Tibial nerve (tissue), 4 donors: ENCODE measurements at regions not wholly inside any gene's neighbourhood (a gene's known extent, or its start where the extent isn't known, plus 50 kb on each side); places are given as distances from the start of the nearest gene placed in this dataset.

Source experiments
- DNase-seq, 2 donors: peaks; one replicate each; pipeline ENCODE4 v3.0.0-alpha.2; 2019; ENCODE audit warnings: low spot score in 2 of 2
- H3K27ac ChIP-seq, 4 donors: fragments of 200-600 bp; sonication (generic) in 3 of 4; one replicate each; pipeline ENCODE4 v1.5.1; 2017 to 2019; ENCODE audit warnings: mild to moderate bottlenecking in 1 of 4
- H3K27me3 ChIP-seq, 2 donors: fragments of 200-600 bp; sonication (generic) in 1 of 2; one replicate each; pipeline versions ENCODE4 v1.5.1 to v1.6.0; 2017 to 2019
- H3K36me3 ChIP-seq, 3 donors: fragments of 200-600 bp; sonication (generic); one replicate each; pipeline ENCODE4 v1.5.1; 2018 to 2019
- H3K4me1 ChIP-seq, 4 donors: fragments of 200-600 bp; sonication (generic) in 3 of 4; one replicate each; pipeline ENCODE4 v1.5.1; 2017 to 2019
- H3K4me3 ChIP-seq, 4 donors: fragments of 200-600 bp; sonication (generic) in 3 of 4; one replicate each; pipeline ENCODE4 v1.5.1; 2017 to 2019; ENCODE audit warnings: mild to moderate bottlenecking in 1 of 4, moderate library complexity in 1 of 4
- H3K9me3 ChIP-seq, 4 donors: fragments of 200-600 bp; sonication (generic) in 3 of 4; one replicate each; pipeline ENCODE4 v1.5.1; 2017 to 2019
- EP300 ChIP-seq, 2 donors: sonication (generic); formaldehyde crosslinking; IDR thresholded peaks; one replicate each; pipeline ENCODE4 v1.6.1; 2017; ENCODE audit warnings: antibody characterized with exemption in 2 of 2, mild to moderate bottlenecking in 1 of 2
- POLR2A ChIP-seq, 2 donors: fragments of 450-650 bp; IDR thresholded peaks; one replicate each; pipeline ENCODE4 v1.6.1; 2017; ENCODE audit warnings: antibody characterized with exemption in 2 of 2, mild to moderate bottlenecking in 2 of 2, moderate library complexity in 2 of 2
- WGBS, 2 donors: methylation state at CpG; one replicate each; pipeline ENCODE4 v1.1.5; 2018; 5-methylcytosine and 5-hydroxymethylcytosine counted together
- TF ChIP-seq, protein P1 (sequence below), 5 experiments: fragments of 200-600 bp in 3 of 5; fragments of 450-650 bp in 2 of 5; sonication (generic) in 3 of 5; IDR thresholded peaks; one replicate each; pipeline ENCODE4 v1.5.1; 2016 to 2019; ENCODE audit warnings: antibody characterized with exemption in 5 of 5, mild to moderate bottlenecking in 3 of 5, moderate library complexity in 2 of 5

DNA sequence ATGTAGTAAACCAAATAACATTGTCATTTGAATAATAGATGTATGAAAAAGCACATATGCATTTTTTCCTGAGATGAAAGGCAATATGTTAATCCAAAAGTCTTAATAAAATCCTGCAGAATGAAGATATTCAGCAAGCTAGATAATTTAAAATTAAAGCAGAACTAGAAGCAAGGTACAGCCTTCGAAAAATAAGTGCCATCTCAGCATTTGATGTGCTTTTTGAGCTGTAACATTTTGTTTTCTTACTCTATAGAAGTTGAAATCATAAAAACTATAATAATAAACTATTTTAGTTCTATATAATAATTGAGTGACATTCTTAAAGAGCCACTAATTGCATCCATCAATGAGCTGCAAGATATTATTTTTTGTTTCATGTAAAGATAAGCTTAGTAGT, 410.4 kb upstream of the TRAM1L1 start:
- H3K9me3 ChIP-seq = no peaks in the 10 kb centered on the region
- H3K36me3 ChIP-seq = no peaks in the 10 kb centered on the region
- no peak overlapping the region for H3K27ac ChIP-seq
- DNase-seq = no peak
- TF ChIP-seq EP300 (IDR thresholded peaks at IDR 0.05) (no peak), POLR2A (IDR thresholded peaks at IDR 0.05) (no peak)
- TF ChIP-seq, protein P1, sequence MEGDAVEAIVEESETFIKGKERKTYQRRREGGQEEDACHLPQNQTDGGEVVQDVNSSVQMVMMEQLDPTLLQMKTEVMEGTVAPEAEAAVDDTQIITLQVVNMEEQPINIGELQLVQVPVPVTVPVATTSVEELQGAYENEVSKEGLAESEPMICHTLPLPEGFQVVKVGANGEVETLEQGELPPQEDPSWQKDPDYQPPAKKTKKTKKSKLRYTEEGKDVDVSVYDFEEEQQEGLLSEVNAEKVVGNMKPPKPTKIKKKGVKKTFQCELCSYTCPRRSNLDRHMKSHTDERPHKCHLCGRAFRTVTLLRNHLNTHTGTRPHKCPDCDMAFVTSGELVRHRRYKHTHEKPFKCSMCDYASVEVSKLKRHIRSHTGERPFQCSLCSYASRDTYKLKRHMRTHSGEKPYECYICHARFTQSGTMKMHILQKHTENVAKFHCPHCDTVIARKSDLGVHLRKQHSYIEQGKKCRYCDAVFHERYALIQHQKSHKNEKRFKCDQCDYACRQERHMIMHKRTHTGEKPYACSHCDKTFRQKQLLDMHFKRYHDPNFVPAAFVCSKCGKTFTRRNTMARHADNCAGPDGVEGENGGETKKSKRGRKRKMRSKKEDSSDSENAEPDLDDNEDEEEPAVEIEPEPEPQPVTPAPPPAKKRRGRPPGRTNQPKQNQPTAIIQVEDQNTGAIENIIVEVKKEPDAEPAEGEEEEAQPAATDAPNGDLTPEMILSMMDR (IDR thresholded peaks at IDR 0.05) = no peak
- no peak overlapping the region for H3K4me3 ChIP-seq
- no peaks in the 10 kb centered on the region for H3K4me1 ChIP-seq
- WGBS, 2 donors = 88% methylated on average over 1 of the region's 1 CpG
- no peaks in the 10 kb centered on the region for H3K27me3 ChIP-seq

DNA sequence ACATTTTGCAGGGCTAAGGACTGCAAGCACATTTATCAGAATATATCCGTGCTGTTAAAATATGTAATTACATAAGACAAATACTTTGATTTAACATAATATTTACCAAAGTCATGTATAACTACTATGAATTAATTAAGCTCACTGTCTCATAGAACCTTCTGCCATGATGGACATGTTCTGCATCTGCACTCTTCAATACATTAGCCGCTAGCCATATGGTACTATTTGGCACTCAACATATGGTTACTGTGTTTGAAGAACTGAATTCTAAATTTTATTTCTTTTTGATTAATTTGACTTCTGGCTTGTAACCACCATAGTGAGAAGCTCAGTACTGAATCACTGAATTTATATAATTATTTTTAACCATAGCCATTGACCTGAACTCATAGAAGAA, 427.0 kb upstream of the TRAM1L1 start:
- TF ChIP-seq EP300 (IDR thresholded peaks at IDR 0.05) = no peak
- Histone ChIP-seq H3K4me3 (no peak overlapping the region), H3K9me3 (no peaks in the 10 kb centered on the region), H3K36me3 (no peaks in the 10 kb centered on the region), H3K27ac (no peak overlapping the region), H3K4me1 (no peaks in the 10 kb centered on the region), H3K27me3 (no peaks in the 10 kb centered on the region)
- no peak for DNase-seq
- WGBS, 2 donors = 94 to 97% methylated on average over 2 of the region's 2 CpGs

DNA sequence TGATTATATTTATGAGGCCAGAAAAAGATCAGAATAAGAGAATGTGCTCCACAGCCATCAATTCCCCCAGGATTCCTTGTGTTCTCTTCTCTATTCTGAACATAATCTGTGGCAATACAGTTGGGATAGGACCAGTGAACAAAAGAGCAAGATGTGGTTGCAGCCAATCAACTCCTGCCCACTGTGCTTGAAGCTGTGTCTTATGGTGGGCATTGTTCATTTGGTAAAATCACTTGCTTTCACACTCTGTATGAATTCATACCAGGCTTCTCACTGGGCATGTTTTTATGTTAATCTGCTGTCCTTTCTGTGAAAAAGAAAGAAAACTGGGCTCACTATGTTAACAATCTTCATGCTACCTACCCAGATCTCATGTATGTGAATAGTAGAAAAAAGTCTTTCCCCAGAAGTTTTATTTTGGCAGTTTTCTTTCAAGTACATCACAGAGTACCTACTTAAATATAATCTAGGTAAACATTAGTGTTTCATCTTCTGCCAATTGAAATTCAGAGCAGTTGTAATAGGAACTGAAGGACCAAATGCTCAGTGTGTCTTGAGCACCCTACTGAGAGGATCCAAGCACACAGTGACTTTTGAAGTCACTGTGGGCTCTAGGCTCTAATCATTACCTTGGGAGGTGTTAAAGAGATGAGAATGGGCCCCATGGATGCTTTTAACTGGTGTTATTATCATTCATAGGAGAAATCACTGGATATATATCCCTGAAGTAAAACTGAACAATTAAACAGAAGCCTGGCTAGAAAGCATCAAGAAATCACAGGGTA, 429.2 kb upstream of the TRAM1L1 start:
- Histone ChIP-seq H3K4me1 (no peaks in the 10 kb centered on the region), H3K9me3 (peaks cover 0 to 7% (median 0%) of the 10 kb centered on the region in 4 donors), H3K36me3 (no peaks in the 10 kb centered on the region), H3K27me3 (no peaks in the 10 kb centered on the region), H3K27ac (no peak overlapping the region), H3K4me3 (no peak overlapping the region)
- TF ChIP-seq EP300 (IDR thresholded peaks at IDR 0.05) (no peak), POLR2A (IDR thresholded peaks at IDR 0.05) (no peak)
- TF ChIP-seq, protein P1 (IDR thresholded peaks at IDR 0.05) = no peak
- no peak for DNase-seq

DNA sequence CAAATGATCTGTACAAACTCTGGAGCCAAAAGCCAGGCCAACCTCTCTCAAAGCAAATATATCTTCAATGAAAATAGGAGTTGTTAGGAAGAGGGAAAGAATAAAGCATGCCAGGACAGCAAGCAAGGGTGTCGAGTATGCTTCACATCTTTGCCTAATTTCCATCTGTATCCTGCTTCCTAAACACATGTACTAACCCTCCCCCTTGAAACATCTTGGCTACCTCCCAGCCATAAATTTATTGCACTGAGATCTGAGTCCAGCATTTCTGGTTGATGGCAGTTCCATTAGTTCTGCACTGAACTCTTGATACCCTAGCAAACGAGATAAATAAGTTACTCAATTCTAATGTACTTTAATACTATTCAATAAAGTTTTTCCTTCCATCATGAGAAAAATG, 430.5 kb upstream of the TRAM1L1 start:
- no peak overlapping the region for H3K4me3 ChIP-seq
- DNase-seq = no peak
- 57 to 62% methylated on average over 2 of the region's 2 CpGs for whole genome bisulfite sequencing, 2 donors
- no peak overlapping the region for H3K27ac ChIP-seq
- H3K9me3 ChIP-seq = peaks cover 0 to 7% (median 0%) of the 10 kb centered on the region in 4 donors
- TF ChIP-seq, protein P1 (IDR thresholded peaks at IDR 0.05) = no peak
- no peak for TF ChIP-seq POLR2A (IDR thresholded peaks at IDR 0.05)
- TF ChIP-seq EP300 (IDR thresholded peaks at IDR 0.05) = no peak
- no peaks in the 10 kb centered on the region for H3K27me3 ChIP-seq
- H3K4me1 ChIP-seq = no peaks in the 10 kb centered on the region
- H3K36me3 ChIP-seq = no peaks in the 10 kb centered on the region

DNA sequence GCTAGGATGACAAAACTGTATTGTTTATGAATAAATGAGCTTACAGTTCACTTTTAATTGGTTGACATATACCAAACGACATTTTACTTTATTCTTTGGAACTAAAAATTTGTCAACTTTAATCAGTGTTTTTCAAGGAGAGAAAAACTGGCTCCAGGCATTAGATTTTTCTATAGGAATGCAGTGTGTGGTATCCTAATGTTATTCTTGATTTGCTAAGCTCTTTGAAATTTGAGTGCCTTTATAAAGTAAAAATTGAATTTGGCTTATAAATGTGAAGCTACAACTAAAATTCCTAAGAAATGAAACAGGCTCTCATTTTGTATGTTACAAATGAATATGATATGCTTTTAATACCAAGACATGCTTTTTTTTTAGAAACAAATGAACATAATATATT, 442.2 kb upstream of the TRAM1L1 start:
- Histone ChIP-seq H3K27ac (no peak overlapping the region), H3K4me3 (no peak overlapping the region), H3K4me1 (no peaks in the 10 kb centered on the region), H3K36me3 (no peaks in the 10 kb centered on the region), H3K27me3 (no peaks in the 10 kb centered on the region), H3K9me3 (no peaks in the 10 kb centered on the region)
- WGBS, 2 donors = 26 to 51% methylated on average over 1 of the region's 1 CpG
- DNase-seq = no peak
- TF ChIP-seq POLR2A (IDR thresholded peaks at IDR 0.05) = no peak
- TF ChIP-seq, protein P1 (IDR thresholded peaks at IDR 0.05) = no peak
- no peak for TF ChIP-seq EP300 (IDR thresholded peaks at IDR 0.05)
